Neural cell (in vitro differentiated cells): ENCODE measurements at regions not wholly inside any gene's neighbourhood (a gene's known extent, or its start where the extent isn't known, plus 50 kb on each side); places are given as distances from the start of the nearest gene placed in this dataset.

ENCODE experiments used
- EZH2 ChIP-seq: fragments of 200-600, 300-800 bp; shearing (Covaris generic), sonication (generic); IDR thresholded peaks from 2 replicates; pipeline ENCODE4 v1.6.1; 2014; ENCODE audit warnings: antibody characterized with exemption, low read length, borderline replicate concordance, mild to moderate bottlenecking; ENCODE audit not compliant: insufficient read depth, poor library complexity, severe bottlenecking
- TF ChIP-seq, protein P1 (sequence below): fragments of 450-650 bp; IDR thresholded peaks from 2 replicates; pipeline ENCODE4 v1.5.1; 2014; ENCODE audit warnings: antibody characterized with exemption, mild to moderate bottlenecking, moderate library complexity; ENCODE audit not compliant: poor library complexity, severe bottlenecking

DNA sequence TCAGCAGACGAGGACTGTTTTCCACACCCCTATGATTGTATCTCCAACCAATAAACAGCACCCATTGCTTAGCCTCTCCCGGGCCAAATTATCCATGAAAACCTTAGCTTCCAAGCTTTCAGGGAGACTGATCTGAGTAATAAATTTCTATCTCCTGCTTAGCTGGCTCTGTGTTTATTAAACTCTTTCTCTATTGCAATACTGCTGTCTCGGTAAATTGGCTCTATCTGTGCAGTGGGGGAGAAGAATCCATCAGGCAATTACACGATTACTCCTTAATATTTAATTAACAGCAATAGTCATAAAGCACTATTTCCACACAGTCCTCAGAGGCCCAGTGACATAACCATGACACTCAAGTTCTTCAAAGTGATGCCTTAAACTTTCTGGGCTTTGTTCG lies 1122.8 kb downstream of the TYW1 start:
- TF ChIP-seq EZH2: no peak
- TF ChIP-seq, protein P1, sequence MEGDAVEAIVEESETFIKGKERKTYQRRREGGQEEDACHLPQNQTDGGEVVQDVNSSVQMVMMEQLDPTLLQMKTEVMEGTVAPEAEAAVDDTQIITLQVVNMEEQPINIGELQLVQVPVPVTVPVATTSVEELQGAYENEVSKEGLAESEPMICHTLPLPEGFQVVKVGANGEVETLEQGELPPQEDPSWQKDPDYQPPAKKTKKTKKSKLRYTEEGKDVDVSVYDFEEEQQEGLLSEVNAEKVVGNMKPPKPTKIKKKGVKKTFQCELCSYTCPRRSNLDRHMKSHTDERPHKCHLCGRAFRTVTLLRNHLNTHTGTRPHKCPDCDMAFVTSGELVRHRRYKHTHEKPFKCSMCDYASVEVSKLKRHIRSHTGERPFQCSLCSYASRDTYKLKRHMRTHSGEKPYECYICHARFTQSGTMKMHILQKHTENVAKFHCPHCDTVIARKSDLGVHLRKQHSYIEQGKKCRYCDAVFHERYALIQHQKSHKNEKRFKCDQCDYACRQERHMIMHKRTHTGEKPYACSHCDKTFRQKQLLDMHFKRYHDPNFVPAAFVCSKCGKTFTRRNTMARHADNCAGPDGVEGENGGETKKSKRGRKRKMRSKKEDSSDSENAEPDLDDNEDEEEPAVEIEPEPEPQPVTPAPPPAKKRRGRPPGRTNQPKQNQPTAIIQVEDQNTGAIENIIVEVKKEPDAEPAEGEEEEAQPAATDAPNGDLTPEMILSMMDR: no peak
